HG02642 (cell line): ENCODE measurements at regions not wholly inside any gene's neighbourhood (a gene's known extent, or its start where the extent isn't known, plus 50 kb on each side); places are given as distances from the start of the nearest gene placed in this dataset.

Experiments used
- ATAC-seq: cut with Tn5 transposase; IDR thresholded peaks from one replicate; pipeline ENCODE4 v1.9.1; 2021; ENCODE audit warnings: mild to moderate bottlenecking; ENCODE audit not compliant: unreplicated experiment, poor library complexity

- ATAC-seq = no peak
These were observed 449.9 kb upstream of the GOLIM4 start for GRCh38 chr3:168545591-168545990.

GRCh38 chr3:168544097-168544957 lies 448.6 kb upstream of the GOLIM4 start:
- no peak for ATAC-seq

- ATAC-seq = no peak
These were observed 445.0 kb upstream of the GOLIM4 start for GRCh38 chr3:168540726-168541125.

- ATAC-seq = no peak
These were observed 444.2 kb upstream of the GOLIM4 start for GRCh38 chr3:168539909-168540308.

- no peak for ATAC-seq
These were observed 439.0 kb upstream of the GOLIM4 start for GRCh38 chr3:168534761-168535160.

- ATAC-seq = no peak
These were observed 437.9 kb upstream of the GOLIM4 start for GRCh38 chr3:168533600-168533999.

GRCh38 chr3:168532135-168532534 lies 436.4 kb upstream of the GOLIM4 start:
- no peak for ATAC-seq

- ATAC-seq = no peak
These were observed 435.4 kb upstream of the GOLIM4 start for GRCh38 chr3:168531116-168531515.

GRCh38 chr3:168524129-168524528 lies 428.4 kb upstream of the GOLIM4 start:
- ATAC-seq = no peak

- ATAC-seq = peak; percentile 32
These were observed 421.7 kb upstream of the GOLIM4 start for GRCh38 chr3:168517249-168518071.

GRCh38 chr3:168514252-168514651 lies 418.5 kb upstream of the GOLIM4 start:
- ATAC-seq = no peak

- no peak for ATAC-seq
These were observed 417.1 kb upstream of the GOLIM4 start for GRCh38 chr3:168512802-168513201.

- no peak for ATAC-seq
These were observed 415.8 kb upstream of the GOLIM4 start for GRCh38 chr3:168511428-168512014.

- no peak for ATAC-seq
These were observed 410.9 kb upstream of the GOLIM4 start for GRCh38 chr3:168506589-168506988.

- ATAC-seq = no peak
These were observed 405.8 kb upstream of the GOLIM4 start for GRCh38 chr3:168501570-168501969.

- ATAC-seq = no peak
These were observed 402.5 kb upstream of the GOLIM4 start for GRCh38 chr3:168498194-168498593.

GRCh38 chr3:168497741-168498140 lies 402.0 kb upstream of the GOLIM4 start:
- no peak for ATAC-seq

GRCh38 chr3:168497183-168497582 lies 401.5 kb upstream of the GOLIM4 start:
- no peak for ATAC-seq

- ATAC-seq = no peak
These were observed 400.2 kb upstream of the GOLIM4 start for GRCh38 chr3:168495932-168496331.

GRCh38 chr3:168495270-168495669 lies 399.5 kb upstream of the GOLIM4 start:
- no peak for ATAC-seq
